HEK293 (cell line): ENCODE measurements at regions not wholly inside any gene's neighbourhood (a gene's known extent, or its start where the extent isn't known, plus 50 kb on each side); places are given as distances from the start of the nearest gene placed in this dataset.

Experiments used
- CTCF ChIA-PET: fragments of 350-600 bp; formaldehyde crosslinking; extraction: SDS; loops from one replicate; lab custom pipeline; 2021; ENCODE audit warnings: antibody characterized with exemption; lab: Yijun Ruan, JAX
- POLR2A ChIA-PET: fragments of 300-600 bp; formaldehyde crosslinking; extraction: SDS; loops from one replicate; lab custom pipeline; 2020; ENCODE audit warnings: antibody characterized with exemption, inconsistent platforms; lab: Yijun Ruan, JAX
- H3K27ac ChIP-seq: fragments of 200-500 bp; sonication (Bioruptor generic); 2 replicates; pipeline ENCODE4 v1.5.1; 2014; ENCODE audit warnings: low read depth, low read length, control low read depth, inconsistent platforms; ENCODE audit errors: extremely low read depth
- H3K36me3 ChIP-seq, 2 experiments: fragments of 200-500 bp in 1 of 2; sonication (Bioruptor generic) in 1 of 2; 1 replicate in 1 of 2; 2 replicates in 1 of 2; pipeline ENCODE4 v1.5.1; 2014 to 2017; ENCODE audit warnings: inconsistent platforms in 2 of 2, low read length in 2 of 2; ENCODE audit not compliant: control insufficient read depth in 2 of 2, insufficient read depth in 1 of 2
- H3K4me1 ChIP-seq: fragments of 200-500 bp; sonication (Bioruptor generic); 2 replicates; pipeline ENCODE4 v1.5.1; 2014; ENCODE audit warnings: mild to moderate bottlenecking, low read length, inconsistent platforms; ENCODE audit not compliant: control insufficient read depth, insufficient read depth
- H3K4me3 ChIP-seq: 2 replicates; pipeline ENCODE4 v1.5.1; 2011; ENCODE audit warnings: low read depth, mild to moderate bottlenecking, control low read depth, low read length, moderate library complexity
- H3K9me3 ChIP-seq: fragments of 200-500 bp; sonication (Bioruptor generic); 2 replicates; pipeline ENCODE4 v1.5.1; 2014; ENCODE audit warnings: low read depth, low read length, inconsistent platforms; ENCODE audit not compliant: control insufficient read depth, insufficient read depth
- HOXA7 ChIP-seq: sonication (generic); formaldehyde crosslinking; IDR thresholded peaks from 2 replicates; pipeline ENCODE4 v1.8.1; 2022; ENCODE audit warnings: missing genetic modification reagents, borderline replicate concordance
- IKZF3 ChIP-seq: fragments of 450-650 bp; IDR thresholded peaks from 2 replicates; pipeline ENCODE4 v1.5.0; 2018; ENCODE audit warnings: missing biosample characterization, mild to moderate bottlenecking, missing genetic modification characterization, moderate library complexity
- MYNN ChIP-seq: fragments of 450-650 bp; formaldehyde crosslinking; IDR thresholded peaks from 2 replicates; pipeline ENCODE4 v1.5.1; 2016; ENCODE audit warnings: missing biosample characterization, missing genetic modification characterization, borderline replicate concordance
- PRDM4 ChIP-seq: fragments of 450-650 bp; formaldehyde crosslinking; IDR thresholded peaks from 2 replicates; pipeline ENCODE4 v1.5.1; 2017; ENCODE audit warnings: missing biosample characterization, missing genetic modification characterization
- ZBTB10 ChIP-seq: fragments of 450-650 bp; formaldehyde crosslinking; IDR thresholded peaks from 2 replicates; pipeline ENCODE4 v1.5.1; 2016; ENCODE audit warnings: missing biosample characterization, missing genetic modification characterization
- ZBTB44 ChIP-seq: fragments of 450-650 bp; IDR thresholded peaks from 2 replicates; pipeline ENCODE4 v1.5.1; 2018; ENCODE audit warnings: missing biosample characterization, mild to moderate bottlenecking, missing genetic modification characterization
- ZBTB8A ChIP-seq: fragments of 450-650 bp; formaldehyde crosslinking; IDR thresholded peaks from 2 replicates; pipeline ENCODE4 v1.5.1; 2016; ENCODE audit warnings: missing biosample characterization, missing genetic modification characterization
- ZEB2 ChIP-seq: fragments of 450-650 bp; formaldehyde crosslinking; IDR thresholded peaks from 2 replicates; pipeline ENCODE4 v1.5.1; 2016; ENCODE audit warnings: missing biosample characterization, missing genetic modification characterization
- ZFP69B ChIP-seq: fragments of 450-650 bp; formaldehyde crosslinking; IDR thresholded peaks from 2 replicates; pipeline ENCODE4 v1.5.1; 2016; ENCODE audit warnings: missing biosample characterization, missing genetic modification characterization
- ZNF10 ChIP-seq: fragments of 450-650 bp; formaldehyde crosslinking; IDR thresholded peaks from 2 replicates; pipeline ENCODE4 v1.5.1; 2017; ENCODE audit warnings: missing biosample characterization, missing genetic modification characterization
- ZNF133 ChIP-seq: fragments of 450-650 bp; formaldehyde crosslinking; IDR thresholded peaks from 2 replicates; pipeline ENCODE4 v1.5.1; 2016; ENCODE audit warnings: missing biosample characterization, missing genetic modification characterization
- ZNF140 ChIP-seq: fragments of 450-650 bp; formaldehyde crosslinking; IDR thresholded peaks from 2 replicates; pipeline ENCODE4 v1.5.1; 2016; ENCODE audit warnings: missing biosample characterization, missing genetic modification characterization
- ZNF24 ChIP-seq: fragments of 450-650 bp; formaldehyde crosslinking; IDR thresholded peaks from 2 replicates; pipeline ENCODE4 v1.5.1; 2016; ENCODE audit warnings: missing biosample characterization, missing genetic modification characterization
- ZNF549 ChIP-seq: fragments of 450-650 bp; IDR thresholded peaks from 2 replicates; pipeline ENCODE4 v1.5.1; 2018; ENCODE audit warnings: missing biosample characterization, missing genetic modification characterization, mild to moderate bottlenecking, inconsistent platforms, moderate library complexity
- ZNF600 ChIP-seq: fragments of 450-650 bp; formaldehyde crosslinking; IDR thresholded peaks from 2 replicates; pipeline ENCODE4 v1.5.1; 2016; ENCODE audit warnings: missing biosample characterization, missing genetic modification characterization
- ZNF610 ChIP-seq: fragments of 450-650 bp; formaldehyde crosslinking; IDR thresholded peaks from 2 replicates; pipeline ENCODE4 v1.5.1; 2016; ENCODE audit warnings: missing biosample characterization, missing genetic modification characterization, borderline replicate concordance
- ZNF660 ChIP-seq: fragments of 450-650 bp; IDR thresholded peaks from 2 replicates; pipeline ENCODE4 v1.5.1; 2018; ENCODE audit warnings: missing biosample characterization, mild to moderate bottlenecking, missing genetic modification characterization
- ZNF670 ChIP-seq: fragments of 450-650 bp; formaldehyde crosslinking; IDR thresholded peaks from 2 replicates; pipeline ENCODE4 v1.5.1; 2016; ENCODE audit warnings: missing biosample characterization, missing genetic modification characterization, low read depth
- ZNF785 ChIP-seq: fragments of 450-650 bp; formaldehyde crosslinking; IDR thresholded peaks from 2 replicates; pipeline ENCODE4 v1.5.1; 2016; ENCODE audit warnings: missing biosample characterization, missing genetic modification characterization
- ZSCAN30 ChIP-seq: fragments of 450-650 bp; IDR thresholded peaks from 2 replicates; pipeline ENCODE4 v1.5.1; 2018; ENCODE audit warnings: missing biosample characterization, mild to moderate bottlenecking, missing genetic modification characterization, moderate library complexity
- ZSCAN5A ChIP-seq: fragments of 450-650 bp; formaldehyde crosslinking; IDR thresholded peaks from 2 replicates; pipeline ENCODE4 v1.5.1; 2016; ENCODE audit warnings: missing biosample characterization, missing genetic modification characterization

- H3K4me1 ChIP-seq: no peaks in the 10 kb centered on the region
- ChIA-PET POLR2A (no interaction called here), CTCF (no interaction called here)
- no peak overlapping the region for H3K4me3 ChIP-seq
- TF ChIP-seq ZNF670 (tag by site-specific recombination): no peak
- no peak for TF ChIP-seq ZNF140 (tag by site-specific recombination)
- TF ChIP-seq ZNF660 (tag by site-specific recombination): no peak
- H3K27ac ChIP-seq: no peak overlapping the region
- H3K9me3 ChIP-seq: no peaks in the 10 kb centered on the region
- H3K36me3 ChIP-seq: no peaks in the 10 kb centered on the region
Observed at GRCh38 chr14:101040538-101041442, 137.3 kb upstream of the RTL1 start.

- H3K36me3 ChIP-seq: no peaks in the 10 kb centered on the region
- H3K27ac ChIP-seq: no peak overlapping the region
- ChIA-PET CTCF (no interaction called here), POLR2A (no interaction called here)
- TF ChIP-seq ZEB2 (tag by site-specific recombination) (no peak), ZNF549 (tag by site-specific recombination) (no peak), ZNF10 (tag by site-specific recombination) (no peak), ZBTB10 (tag by site-specific recombination) (no peak), ZNF610 (tag by site-specific recombination) (no peak), ZNF133 (tag by site-specific recombination) (no peak), MYNN (no peak), ZSCAN5A (tag by site-specific recombination) (no peak), ZNF785 (tag by site-specific recombination) (no peak), ZBTB44 (tag by site-specific recombination) (no peak), HOXA7 (no peak), IKZF3 (no peak), ZNF24 (tag by site-specific recombination) (no peak), ZBTB8A (tag by site-specific recombination) (no peak), PRDM4 (tag by site-specific recombination) (no peak), ZSCAN30 (no peak), ZNF600 (no peak), ZFP69B (tag by site-specific recombination) (no peak)
- no peaks in the 10 kb centered on the region for H3K4me1 ChIP-seq
- no peaks in the 10 kb centered on the region for H3K9me3 ChIP-seq
- no peak overlapping the region for H3K4me3 ChIP-seq
Observed at GRCh38 chr14:101043891-101044290, 140.4 kb upstream of the RTL1 start.
